Thyroid gland (tissue), 4 donors: ENCODE measurements at regions not wholly inside any gene's neighbourhood (a gene's known extent, or its start where the extent isn't known, plus 50 kb on each side); places are given as distances from the start of the nearest gene placed in this dataset.
"Not testable (repeated sequence)": the region's sequence is repeated elsewhere in the genome, so short reads cannot be mapped to it uniquely, and the experiment has no call there.

Experiments used
- DNase-seq, 2 donors: peaks; one replicate each; pipeline ENCODE4 v3.0.0-alpha.2; 2019
- H3K27ac ChIP-seq, 3 donors: fragments of 200-600 bp; sonication (generic); 1 replicate in 2 of 3; 2 replicates in 1 of 3; pipeline ENCODE4 v1.5.1; 2016 to 2019; ENCODE audit warnings: mild to moderate bottlenecking in 1 of 3, moderate library complexity in 1 of 3
- H3K27me3 ChIP-seq: fragments of 200-600 bp; sonication (generic); one replicate; pipeline ENCODE4 v1.5.1; 2019
- H3K36me3 ChIP-seq, 2 donors: fragments of 200-600 bp; sonication (generic); one replicate each; pipeline ENCODE4 v1.5.1; 2016 to 2019
- H3K4me1 ChIP-seq, 2 donors: fragments of 200-600 bp; sonication (generic); one replicate each; pipeline ENCODE4 v1.5.1; 2017 to 2019
- H3K4me3 ChIP-seq, 3 donors: fragments of 200-600 bp; sonication (generic); replicated peaks in 1 of 3; 1 replicate in 2 of 3; 2 replicates in 1 of 3; pipeline ENCODE4 v1.5.1; 2016; ENCODE audit warnings: mild to moderate bottlenecking in 1 of 3
- H3K9me3 ChIP-seq: fragments of 200-600 bp; sonication (generic); one replicate; pipeline ENCODE4 v1.5.1; 2017
- POLR2A ChIP-seq, 2 donors: fragments of 450-650 bp; IDR thresholded peaks; one replicate each; pipeline ENCODE4 v1.6.1; 2017; ENCODE audit warnings: antibody characterized with exemption in 2 of 2, mild to moderate bottlenecking in 2 of 2, moderate library complexity in 1 of 2
- whole genome bisulfite sequencing, 2 donors: methylation state at CpG; one replicate each; pipeline ENCODE4 v1.1.5; 2017; 5-methylcytosine and 5-hydroxymethylcytosine counted together
- intact Hi-C: fragments of 100-400 bp; cut with DNase I; formaldehyde crosslinking; loops from one replicate; pipeline ENCODE4 v1.15.1; 2023
- TF ChIP-seq, protein P1 (sequence below), 6 experiments: fragments of 200-600 bp in 3 of 6; fragments of 450-650 bp in 3 of 6; sonication (generic) in 3 of 6; IDR thresholded peaks; one replicate each; pipeline ENCODE4 v1.5.1; 2016 to 2019; ENCODE audit warnings: antibody characterized with exemption in 6 of 6, mild to moderate bottlenecking in 2 of 6, inconsistent platforms in 1 of 6, moderate library complexity in 1 of 6

DNA sequence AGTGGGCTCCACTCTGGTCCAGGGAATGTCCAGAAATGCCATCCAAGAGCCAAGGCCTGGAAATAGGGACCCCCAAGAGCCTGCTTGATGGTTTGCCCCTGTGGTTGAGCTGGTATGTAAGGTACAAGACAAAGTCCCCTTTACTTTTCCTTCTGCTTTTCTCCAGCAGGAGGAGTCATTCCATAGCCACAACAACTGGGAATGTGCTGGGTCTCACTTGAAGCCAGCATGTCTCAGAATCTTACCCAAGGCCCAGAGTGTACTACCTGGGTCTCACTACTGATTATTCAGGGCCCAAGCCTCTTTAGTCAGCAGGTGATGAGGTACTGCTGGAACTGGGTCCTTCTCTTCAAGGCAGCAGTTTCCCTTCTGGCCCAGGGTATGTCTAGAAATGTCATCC, 62.1 kb upstream of the CD55 start:
- H3K4me1 ChIP-seq: no peaks in the 10 kb centered on the region
- H3K4me3 ChIP-seq: no peak overlapping the region
- no peaks in the 10 kb centered on the region for H3K27me3 ChIP-seq
- H3K36me3 ChIP-seq: no peaks in the 10 kb centered on the region
- TF ChIP-seq, protein P1, sequence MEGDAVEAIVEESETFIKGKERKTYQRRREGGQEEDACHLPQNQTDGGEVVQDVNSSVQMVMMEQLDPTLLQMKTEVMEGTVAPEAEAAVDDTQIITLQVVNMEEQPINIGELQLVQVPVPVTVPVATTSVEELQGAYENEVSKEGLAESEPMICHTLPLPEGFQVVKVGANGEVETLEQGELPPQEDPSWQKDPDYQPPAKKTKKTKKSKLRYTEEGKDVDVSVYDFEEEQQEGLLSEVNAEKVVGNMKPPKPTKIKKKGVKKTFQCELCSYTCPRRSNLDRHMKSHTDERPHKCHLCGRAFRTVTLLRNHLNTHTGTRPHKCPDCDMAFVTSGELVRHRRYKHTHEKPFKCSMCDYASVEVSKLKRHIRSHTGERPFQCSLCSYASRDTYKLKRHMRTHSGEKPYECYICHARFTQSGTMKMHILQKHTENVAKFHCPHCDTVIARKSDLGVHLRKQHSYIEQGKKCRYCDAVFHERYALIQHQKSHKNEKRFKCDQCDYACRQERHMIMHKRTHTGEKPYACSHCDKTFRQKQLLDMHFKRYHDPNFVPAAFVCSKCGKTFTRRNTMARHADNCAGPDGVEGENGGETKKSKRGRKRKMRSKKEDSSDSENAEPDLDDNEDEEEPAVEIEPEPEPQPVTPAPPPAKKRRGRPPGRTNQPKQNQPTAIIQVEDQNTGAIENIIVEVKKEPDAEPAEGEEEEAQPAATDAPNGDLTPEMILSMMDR (IDR thresholded peaks at IDR 0.05): peak in 3 of 6 experiments; percentile 11 to 31 (median 19)
- TF ChIP-seq POLR2A (IDR thresholded peaks at IDR 0.05): no peak
- H3K9me3 ChIP-seq: no peaks in the 10 kb centered on the region
- no peak for DNase-seq
- intact Hi-C loops: no loop called here
- H3K27ac ChIP-seq: no peak overlapping the region

DNA sequence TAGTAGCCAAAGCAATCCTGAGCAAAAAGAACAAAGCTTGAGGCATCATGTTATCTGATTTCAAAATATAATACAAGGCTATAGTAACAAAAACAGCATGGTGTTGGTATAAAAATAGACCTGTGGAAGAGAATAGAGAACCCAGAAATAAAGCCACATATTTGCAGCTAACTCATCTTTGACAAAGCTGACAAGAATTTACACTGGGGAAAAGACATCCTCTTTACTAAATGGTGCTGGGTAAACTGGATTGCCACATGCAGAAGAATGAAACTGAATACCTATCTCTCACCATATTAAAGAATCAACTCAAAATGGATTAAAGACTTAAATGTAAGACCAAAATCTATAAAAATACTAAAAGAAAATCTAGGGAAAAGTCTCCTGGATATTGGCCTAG, 59.5 kb upstream of the CD55 start:
- no peak overlapping the region for H3K27ac ChIP-seq
- intact Hi-C loops: no loop called here

DNA sequence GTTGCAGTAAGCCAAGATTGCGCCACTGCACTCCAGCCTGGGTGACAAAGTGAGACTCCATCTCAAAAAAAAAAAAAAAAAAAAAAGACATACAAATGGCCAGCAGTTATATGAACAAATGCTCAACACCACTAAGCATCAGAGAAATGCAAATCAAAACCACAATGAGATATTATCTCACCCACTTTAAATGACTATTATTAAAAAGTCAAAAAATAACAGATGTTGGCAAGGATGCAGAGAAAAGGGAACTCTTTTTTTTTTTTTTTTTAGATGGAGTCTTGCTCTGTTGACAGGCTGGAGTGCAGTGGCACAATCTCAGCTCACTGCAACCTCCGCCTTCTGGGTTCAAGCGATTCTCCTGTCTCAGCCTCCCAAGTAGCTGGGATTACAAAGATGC, 58.6 kb upstream of the CD55 start:
- not testable (repeated sequence) for H3K4me3 ChIP-seq

More for the DNA sequence above, 59.5 kb upstream of the CD55 start:
- H3K36me3 ChIP-seq: no peaks in the 10 kb centered on the region
- H3K27me3 ChIP-seq: no peaks in the 10 kb centered on the region
- no peak for DNase-seq
- no peak overlapping the region for H3K4me3 ChIP-seq
- H3K4me1 ChIP-seq: no peaks in the 10 kb centered on the region
- no peaks in the 10 kb centered on the region for H3K9me3 ChIP-seq
- no peak for TF ChIP-seq POLR2A (IDR thresholded peaks at IDR 0.05)
- TF ChIP-seq, protein P1 (IDR thresholded peaks at IDR 0.05): no peak

DNA sequence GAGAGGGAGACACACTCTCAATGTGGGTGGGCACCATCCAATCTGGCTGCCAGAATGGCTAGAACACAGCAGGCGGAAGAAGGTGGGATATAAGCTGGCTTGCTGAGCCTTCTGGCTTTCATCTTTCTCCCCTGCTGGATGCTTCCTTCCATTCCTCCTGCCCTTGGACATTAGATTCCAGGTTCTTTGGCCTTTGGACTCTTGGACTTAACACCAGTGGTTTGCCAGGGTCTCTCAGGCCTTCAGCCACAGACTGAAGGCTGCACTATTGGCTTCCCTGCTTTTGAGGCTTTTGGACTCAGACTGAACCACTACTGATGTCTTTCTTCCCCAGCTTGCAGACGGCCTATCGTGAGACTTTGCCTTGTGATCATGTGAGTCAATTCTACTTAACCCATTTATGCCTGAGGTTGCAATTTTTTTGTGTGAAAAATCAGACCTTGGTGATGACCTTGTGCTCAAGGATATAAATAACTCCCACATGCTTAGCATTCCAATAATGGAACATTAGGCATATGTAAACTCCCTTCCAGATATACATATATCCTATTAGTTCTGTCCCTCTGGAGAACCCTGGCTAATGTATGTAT, 56.7 kb upstream of the CD55 start:
- Histone ChIP-seq H3K9me3 (no peaks in the 10 kb centered on the region), H3K27ac (no peak overlapping the region), H3K36me3 (no peaks in the 10 kb centered on the region), H3K4me1 (no peaks in the 10 kb centered on the region), H3K27me3 (no peaks in the 10 kb centered on the region), H3K4me3 (no peak overlapping the region)
- TF ChIP-seq POLR2A (IDR thresholded peaks at IDR 0.05): no peak
- TF ChIP-seq, protein P1 (IDR thresholded peaks at IDR 0.05): no peak
- intact Hi-C loops: no loop called here
- DNase-seq: no peak
- 67 to 69% methylated on average over 3 of the region's 3 CpGs for WGBS, 2 donors

More for the DNA sequence above, 58.6 kb upstream of the CD55 start:
- intact Hi-C loops, H3K36me3 ChIP-seq, DNase-seq, H3K27me3 ChIP-seq, H3K27ac ChIP-seq, H3K4me1 ChIP-seq, H3K9me3 ChIP-seq: not testable (repeated sequence)
- 95 to 98% methylated on average over 3 of the region's 3 CpGs for WGBS, 2 donors

DNA sequence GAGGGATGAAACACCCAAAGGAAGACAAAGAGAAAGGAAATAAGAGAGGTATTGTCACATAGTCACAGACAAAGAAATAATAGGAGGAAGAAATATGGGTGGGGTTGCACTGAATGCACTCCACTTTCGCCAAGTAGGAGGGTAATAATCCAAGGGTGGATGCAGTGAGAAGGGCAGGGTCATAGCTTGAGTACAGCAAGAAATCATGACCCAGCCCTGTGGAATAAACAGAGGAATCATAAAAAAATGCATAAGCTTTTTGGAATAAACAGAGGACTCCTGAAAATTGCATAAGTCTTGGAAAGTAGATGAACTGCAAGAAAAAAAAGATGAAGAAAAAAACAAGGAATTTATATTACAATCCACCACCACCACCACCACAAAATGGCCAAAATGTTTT, 53.1 kb upstream of the CD55 start:
- 77 to 82% methylated on average over 1 of the region's 1 CpG for WGBS, 2 donors
- DNase-seq: no peak
- no peak overlapping the region for H3K4me3 ChIP-seq
- TF ChIP-seq POLR2A (IDR thresholded peaks at IDR 0.05): no peak
- TF ChIP-seq, protein P1 (IDR thresholded peaks at IDR 0.05): no peak
- no peaks in the 10 kb centered on the region for H3K27me3 ChIP-seq
- intact Hi-C loops: no loop called here
- no peaks in the 10 kb centered on the region for H3K36me3 ChIP-seq
- no peak overlapping the region for H3K27ac ChIP-seq
- H3K9me3 ChIP-seq: no peaks in the 10 kb centered on the region
- no peaks in the 10 kb centered on the region for H3K4me1 ChIP-seq
